A673 (cell line): ENCODE measurements at regions not wholly inside any gene's neighbourhood (a gene's known extent, or its start where the extent isn't known, plus 50 kb on each side); places are given as distances from the start of the nearest gene placed in this dataset.

Source experiments
- BruUV-seq: library from RNA; stranded (reverse); fragments of 400-500 nt; replicated peaks from 2 replicates; lab custom pipeline; 2021; lab: Mats Ljungman, UMichigan
- CTCF ChIA-PET: fragments of 300-600 bp; sonication (Branson Sonifier 250); formaldehyde crosslinking; loops from one replicate; lab custom pipeline; 2022; ENCODE audit warnings: antibody characterized with exemption; lab: Charles Lee
- POLR2A ChIA-PET: fragments of 300-600 bp; sonication (Branson Sonifier 250); formaldehyde crosslinking; loops from one replicate; lab custom pipeline; 2022; ENCODE audit warnings: antibody characterized with exemption; ENCODE audit not compliant: low non-redundant PET; lab: Charles Lee
- DNase-seq: peaks from one replicate; pipeline ENCODE4 v3.0.0-alpha.2; 2015; ENCODE audit warnings: low spot score
- H3K27ac ChIP-seq: fragments of 200-600 bp; sonication (generic); 2 replicates; pipeline ENCODE4 v1.5.1; 2016; ENCODE audit warnings: mixed run types, low read depth, mild to moderate bottlenecking, mixed read lengths, antibody characterized with exemption, low read length; ENCODE audit not compliant: poor library complexity, severe bottlenecking
- H3K27me3 ChIP-seq: fragments of 200-600 bp; sonication (generic); replicated peaks from 2 replicates; pipeline ENCODE4 v1.6.1; 2017; ENCODE audit warnings: mixed run types, low read depth, mild to moderate bottlenecking, mixed read lengths, antibody characterized with exemption, low read length; ENCODE audit not compliant: insufficient read depth, poor library complexity
- H3K36me3 ChIP-seq: fragments of 200-600 bp; sonication (generic); 2 replicates; pipeline ENCODE4 v1.6.1; 2016; ENCODE audit warnings: mixed run types, mild to moderate bottlenecking, mixed read lengths, antibody characterized with exemption, low read length; ENCODE audit not compliant: insufficient read depth, poor library complexity, severe bottlenecking
- H3K4me1 ChIP-seq: fragments of 200-600 bp; sonication (generic); 2 replicates; pipeline ENCODE4 v1.6.1; 2017; ENCODE audit warnings: mixed run types, mild to moderate bottlenecking, mixed read lengths, antibody characterized with exemption, low read length; ENCODE audit not compliant: insufficient read depth, poor library complexity, severe bottlenecking
- H3K4me3 ChIP-seq: fragments of 200-600 bp; sonication (generic); 2 replicates; pipeline ENCODE4 v1.5.1; 2016; ENCODE audit warnings: low read depth, mixed run types, mild to moderate bottlenecking, mixed read lengths, low read length; ENCODE audit not compliant: poor library complexity, severe bottlenecking
- H3K9me3 ChIP-seq: fragments of 200-600 bp; sonication (generic); 2 replicates; pipeline ENCODE4 v1.6.1; 2016; ENCODE audit warnings: mixed run types, low read depth, mild to moderate bottlenecking, mixed read lengths, antibody characterized with exemption, low read length; ENCODE audit not compliant: poor library complexity, severe bottlenecking
- EZH2 ChIP-seq: fragments of 200-600 bp; sonication (generic); IDR thresholded peaks from 2 replicates; pipeline ENCODE4 v1.6.1; 2017; ENCODE audit warnings: borderline replicate concordance, low read depth, mild to moderate bottlenecking, mixed read lengths, antibody characterized with exemption, low read length; ENCODE audit not compliant: poor library complexity, severe bottlenecking
- intact Hi-C: fragments of 100-400 bp; cut with micrococcal nuclease; formaldehyde crosslinking; loops from one replicate; pipeline ENCODE4 v1.10.0; 2022; ENCODE audit not compliant: unreplicated experiment
- TF ChIP-seq, protein P1 (sequence below): fragments of 300-800, 200-600 bp; sonication (generic); conservative IDR thresholded peaks from 2 replicates; pipeline ENCODE4 v1.5.1; 2017; ENCODE audit warnings: low read depth, mild to moderate bottlenecking, antibody characterized with exemption, low read length, moderate library complexity, mixed read lengths

GRCh38 chr2:167524786-167525185, 636.5 kb downstream of the XIRP2 start:
- no peaks in the 10 kb centered on the region for H3K9me3 ChIP-seq
- ChIA-PET POLR2A (no interaction called here), CTCF (no interaction called here)
- no peak overlapping the region for H3K4me3 ChIP-seq
- BruUV-seq: no TSS peak
- TF ChIP-seq, protein P1, sequence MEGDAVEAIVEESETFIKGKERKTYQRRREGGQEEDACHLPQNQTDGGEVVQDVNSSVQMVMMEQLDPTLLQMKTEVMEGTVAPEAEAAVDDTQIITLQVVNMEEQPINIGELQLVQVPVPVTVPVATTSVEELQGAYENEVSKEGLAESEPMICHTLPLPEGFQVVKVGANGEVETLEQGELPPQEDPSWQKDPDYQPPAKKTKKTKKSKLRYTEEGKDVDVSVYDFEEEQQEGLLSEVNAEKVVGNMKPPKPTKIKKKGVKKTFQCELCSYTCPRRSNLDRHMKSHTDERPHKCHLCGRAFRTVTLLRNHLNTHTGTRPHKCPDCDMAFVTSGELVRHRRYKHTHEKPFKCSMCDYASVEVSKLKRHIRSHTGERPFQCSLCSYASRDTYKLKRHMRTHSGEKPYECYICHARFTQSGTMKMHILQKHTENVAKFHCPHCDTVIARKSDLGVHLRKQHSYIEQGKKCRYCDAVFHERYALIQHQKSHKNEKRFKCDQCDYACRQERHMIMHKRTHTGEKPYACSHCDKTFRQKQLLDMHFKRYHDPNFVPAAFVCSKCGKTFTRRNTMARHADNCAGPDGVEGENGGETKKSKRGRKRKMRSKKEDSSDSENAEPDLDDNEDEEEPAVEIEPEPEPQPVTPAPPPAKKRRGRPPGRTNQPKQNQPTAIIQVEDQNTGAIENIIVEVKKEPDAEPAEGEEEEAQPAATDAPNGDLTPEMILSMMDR: no peak
- no peak for TF ChIP-seq EZH2
- H3K27ac ChIP-seq: no peak overlapping the region
- DNase-seq: no peak
- no peaks in the 10 kb centered on the region for H3K36me3 ChIP-seq
- H3K4me1 ChIP-seq: no peaks in the 10 kb centered on the region
- no peaks in the 10 kb centered on the region for H3K27me3 ChIP-seq
- intact Hi-C loops: no loop called here

DNA sequence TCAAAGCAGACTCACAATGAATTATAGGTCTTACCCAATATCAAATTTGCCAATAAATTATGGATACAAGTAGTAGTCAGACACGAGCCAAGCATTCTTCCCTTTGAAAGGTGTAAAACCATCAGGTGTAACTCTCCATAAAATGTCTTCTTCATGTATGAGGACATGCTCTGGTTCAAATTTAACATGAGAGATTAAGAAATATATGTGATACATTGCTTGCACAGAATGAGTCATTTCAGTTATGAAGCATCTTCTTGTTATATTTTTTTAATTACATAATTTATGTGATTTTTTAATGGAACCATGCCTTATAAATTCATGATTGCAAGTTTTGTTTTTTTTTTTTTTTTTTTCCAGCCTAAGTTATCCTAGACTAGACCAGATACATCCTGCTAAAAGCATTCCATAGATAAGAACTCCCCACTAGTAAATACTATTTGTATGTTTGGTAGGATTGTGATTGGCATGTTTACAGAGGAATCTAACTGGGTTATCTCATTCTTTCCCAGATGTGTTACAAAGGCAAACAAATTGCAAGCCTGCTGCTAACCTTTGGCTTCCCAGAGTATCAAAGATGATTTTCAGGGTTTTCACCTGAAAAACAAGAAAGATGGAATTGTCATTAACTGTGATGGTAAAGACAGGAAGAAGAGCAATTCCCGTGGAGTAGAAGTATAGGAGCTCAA, 621.9 kb downstream of the XIRP2 start:
- DNase-seq: no peak
- Histone ChIP-seq H3K27me3 (no peaks in the 10 kb centered on the region), H3K4me3 (no peak overlapping the region), H3K4me1 (no peaks in the 10 kb centered on the region), H3K27ac (no peak overlapping the region), H3K9me3 (no peaks in the 10 kb centered on the region), H3K36me3 (no peaks in the 10 kb centered on the region)
- TF ChIP-seq EZH2: no peak
- TF ChIP-seq, protein P1: no peak
- ChIA-PET POLR2A (no interaction called here), CTCF (no interaction called here)
- intact Hi-C loops: no loop called here
- no TSS peak for BruUV-seq

- H3K9me3 ChIP-seq: no peaks in the 10 kb centered on the region
- ChIA-PET POLR2A (no interaction called here), CTCF (no interaction called here)
- DNase-seq: peak; percentile 42
- TF ChIP-seq EZH2: no peak
- no peaks in the 10 kb centered on the region for H3K27me3 ChIP-seq
- no peak overlapping the region for H3K4me3 ChIP-seq
- H3K36me3 ChIP-seq: no peaks in the 10 kb centered on the region
- intact Hi-C loops: no loop called here
- BruUV-seq: no TSS peak
- H3K4me1 ChIP-seq: no peaks in the 10 kb centered on the region
- H3K27ac ChIP-seq: no peak overlapping the region
Measured at GRCh38 chr2:167509586-167509985, 621.3 kb downstream of the XIRP2 start.

DNA sequence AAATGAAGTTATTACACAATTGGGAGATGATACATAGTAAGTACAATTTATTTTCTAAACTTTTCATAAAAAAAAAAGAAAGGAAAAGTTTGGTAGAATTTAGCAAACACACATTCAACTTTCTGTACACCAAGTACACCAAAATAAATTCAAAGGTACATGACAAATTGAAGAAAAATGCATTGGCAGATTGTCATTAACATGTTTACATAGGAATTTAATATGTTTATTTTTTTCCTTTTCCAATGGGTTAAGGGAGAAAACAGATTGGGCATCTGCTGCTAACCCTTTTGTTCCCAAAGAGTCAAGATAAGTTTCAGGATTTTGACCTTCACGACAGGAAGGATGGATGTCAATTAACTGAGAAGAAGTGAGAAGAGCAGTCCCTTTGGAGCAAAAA, 620.4 kb downstream of the XIRP2 start:
- H3K36me3 ChIP-seq: no peaks in the 10 kb centered on the region
- no peaks in the 10 kb centered on the region for H3K27me3 ChIP-seq
- no peaks in the 10 kb centered on the region for H3K9me3 ChIP-seq
- H3K4me1 ChIP-seq: no peaks in the 10 kb centered on the region
- ChIA-PET CTCF (no interaction called here), POLR2A (no interaction called here)
- DNase-seq: no peak
- no peak overlapping the region for H3K27ac ChIP-seq
- intact Hi-C loops: no loop called here
- no peak overlapping the region for H3K4me3 ChIP-seq
- no TSS peak for BruUV-seq
- TF ChIP-seq, protein P1: no peak
- no peak for TF ChIP-seq EZH2
